ELR (cell line): ENCODE measurements at regions not wholly inside any gene's neighbourhood (a gene's known extent, or its start where the extent isn't known, plus 50 kb on each side); places are given as distances from the start of the nearest gene placed in this dataset.
"Not testable (repeated sequence)": the region's sequence is repeated elsewhere in the genome, so short reads cannot be mapped to it uniquely, and the experiment has no call there.

Experiments
- DNase-seq: peaks from one replicate; pipeline ENCODE4 v3.0.0-alpha.2; 2015; ENCODE audit warnings: low read depth

DNA sequence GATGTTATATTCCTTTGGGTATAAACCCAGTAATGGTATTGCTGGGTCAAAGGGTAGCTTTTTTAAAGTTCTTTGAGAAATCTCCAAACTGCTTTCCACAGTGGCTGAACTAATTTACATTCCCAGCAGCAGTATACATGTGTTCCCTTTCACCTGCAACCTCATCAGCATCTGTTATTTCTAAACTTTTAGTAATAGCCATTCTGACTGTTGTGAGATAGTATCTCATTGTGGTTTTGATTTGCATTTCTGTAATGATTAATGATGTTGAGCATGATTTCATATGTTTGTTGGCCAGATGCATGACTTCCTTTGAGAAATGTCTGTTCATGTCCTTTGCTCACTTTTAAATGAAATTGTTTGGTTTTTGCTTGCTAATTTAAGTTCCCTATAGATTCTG, 553.1 kb downstream of the SLCO4C1 start:
- DNase-seq: not testable (repeated sequence)

DNA sequence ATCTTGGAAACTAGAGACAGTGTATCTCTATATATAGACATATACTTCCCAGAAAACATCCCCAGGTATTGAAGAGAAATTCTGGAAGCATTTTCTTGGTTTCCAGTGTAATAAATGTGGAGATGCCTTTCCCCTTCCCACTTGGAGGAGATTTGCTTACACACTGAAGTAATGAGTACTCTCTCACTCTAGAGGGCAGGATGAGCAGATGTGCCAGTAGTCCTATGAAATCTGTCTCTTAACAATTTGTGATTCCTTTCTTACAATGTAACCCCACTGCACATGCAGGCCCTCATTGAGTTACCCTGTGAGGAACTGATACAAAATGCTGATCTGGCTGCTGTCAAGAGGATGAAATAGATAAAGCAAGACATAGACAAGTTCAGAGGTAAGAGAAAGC, 567.2 kb downstream of the SLCO4C1 start:
- peak; percentile 6 for DNase-seq

DNA sequence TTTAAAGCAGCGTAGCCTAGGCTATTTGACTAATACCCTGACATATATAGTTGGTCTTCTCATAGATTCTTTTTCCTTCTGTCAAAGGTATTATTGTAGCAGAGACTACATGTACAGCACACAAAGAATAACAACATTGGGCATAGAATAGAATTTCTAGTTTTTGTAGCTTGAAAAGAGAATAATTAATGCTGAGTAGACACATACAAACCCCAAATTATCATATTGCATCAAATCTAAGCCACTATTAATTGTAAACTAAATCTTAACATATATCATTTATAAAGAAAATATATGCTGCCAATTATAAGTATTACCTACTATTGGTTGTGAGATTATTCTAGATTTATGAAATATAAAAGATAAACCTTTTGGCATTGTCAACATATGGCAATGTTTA, 574.5 kb downstream of the SLCO4C1 start:
- DNase-seq: no peak

DNA sequence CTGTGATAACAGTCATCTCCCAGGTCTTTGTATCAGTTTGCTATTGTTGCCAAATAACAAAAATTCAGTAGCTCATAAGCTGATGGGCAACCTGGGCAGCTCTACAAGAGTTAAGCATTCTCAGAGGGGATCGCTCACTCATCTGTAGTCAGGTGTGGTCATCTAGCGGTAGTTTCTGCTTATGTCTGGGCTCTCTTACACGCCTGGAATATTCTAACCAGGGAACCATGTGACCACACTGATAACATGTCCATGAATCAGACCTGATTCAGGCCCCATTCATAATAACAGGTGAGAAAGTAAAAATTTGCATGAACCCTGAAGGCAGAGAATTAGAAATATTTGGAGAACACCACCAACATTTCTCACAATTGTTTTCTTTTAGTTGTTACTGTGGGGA, 576.1 kb downstream of the SLCO4C1 start:
- DNase-seq: no peak

DNA sequence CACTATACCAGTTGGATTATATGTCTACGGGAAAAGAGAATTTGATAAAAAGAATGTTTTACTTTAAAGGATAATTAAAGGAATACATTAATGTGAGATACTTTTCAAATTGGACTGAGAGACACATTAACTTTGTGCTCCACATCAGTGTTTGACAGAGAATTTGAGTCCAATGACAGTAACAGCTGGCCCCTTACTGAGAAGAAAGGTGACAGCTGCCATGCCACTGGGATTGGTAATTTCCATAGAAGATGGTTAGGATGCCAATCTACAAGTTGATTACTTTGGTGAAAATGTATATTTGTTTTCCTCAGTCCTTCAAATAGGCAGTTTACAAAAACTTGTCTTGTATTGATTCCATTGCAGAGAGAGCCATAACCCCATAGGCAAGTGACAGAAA, 578.4 kb downstream of the SLCO4C1 start:
- no peak for DNase-seq

DNA sequence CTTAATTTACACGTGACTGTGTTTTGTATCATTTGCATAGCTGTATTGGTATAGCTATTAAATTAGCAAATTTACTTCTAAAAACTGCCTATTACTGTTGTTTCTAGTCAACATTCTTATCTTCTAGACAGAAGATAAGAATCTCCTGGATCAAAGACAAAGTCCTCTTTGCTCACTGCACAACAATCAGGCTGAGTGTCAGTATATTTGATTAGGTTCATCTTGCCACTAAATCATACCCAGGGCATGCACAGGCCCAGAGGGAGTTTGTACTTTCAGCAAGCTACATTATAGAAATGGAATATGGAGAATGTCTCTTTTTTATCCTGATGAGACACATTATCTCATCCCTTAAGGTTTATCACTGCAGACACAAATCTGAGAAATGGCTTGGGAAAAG, 579.1 kb downstream of the SLCO4C1 start:
- no peak for DNase-seq

DNA sequence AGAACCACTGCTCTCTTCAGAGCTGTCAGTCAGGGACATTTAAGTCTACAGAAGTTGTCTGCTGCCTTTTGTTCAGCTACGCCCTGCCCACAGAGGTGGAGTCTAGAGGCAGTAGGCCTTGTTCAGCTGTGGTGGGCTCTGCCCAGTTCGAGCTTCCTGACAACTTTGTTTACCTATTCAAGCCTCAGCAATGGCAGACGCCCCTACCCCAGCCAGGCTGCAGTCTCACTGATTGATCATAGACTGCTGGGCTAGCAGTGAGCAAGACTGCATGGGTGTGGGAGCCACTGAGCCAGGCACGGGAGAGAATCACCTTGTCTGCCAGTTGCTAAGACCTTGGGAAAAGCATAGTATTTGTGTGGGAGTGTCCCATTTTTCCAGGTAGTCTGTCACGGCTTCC, 580.3 kb downstream of the SLCO4C1 start:
- DNase-seq: not testable (repeated sequence)

DNA sequence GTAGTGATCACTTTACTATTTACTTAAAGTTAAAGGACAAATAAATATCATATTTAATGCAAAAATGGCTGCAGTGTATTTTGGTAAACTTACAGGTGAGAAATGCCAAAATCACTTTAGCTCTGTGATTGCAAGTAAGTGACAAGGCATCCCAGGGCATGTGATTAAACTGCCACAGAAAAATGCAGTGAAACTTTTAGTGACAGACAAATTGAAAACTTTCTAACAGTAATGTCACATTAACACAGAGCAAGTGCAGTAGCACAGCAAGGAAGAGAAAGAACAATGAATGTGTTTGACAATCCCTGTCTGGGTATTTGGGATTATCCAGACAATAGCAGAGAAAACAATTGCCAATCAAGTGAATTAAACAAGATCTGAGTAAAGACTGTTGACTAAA, 606.8 kb downstream of the SLCO4C1 start:
- DNase-seq: no peak

DNA sequence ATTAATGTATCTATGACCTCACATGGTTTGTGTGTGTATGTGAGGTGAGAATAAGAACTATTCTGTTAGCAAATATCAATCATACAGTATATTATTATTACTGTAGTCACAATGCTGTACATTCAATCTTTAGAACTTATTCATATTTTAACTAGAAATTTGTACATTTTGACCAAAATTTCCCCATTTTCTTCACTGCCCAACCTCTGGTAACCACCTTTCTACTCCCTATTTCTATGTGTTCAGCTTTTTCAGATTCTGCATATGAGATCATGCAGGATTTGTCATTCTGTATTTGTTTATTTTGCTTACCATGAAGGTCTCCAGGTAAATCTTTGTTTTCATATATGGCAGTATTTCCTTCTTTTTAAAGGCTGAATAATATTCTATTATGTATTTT, 607.9 kb downstream of the SLCO4C1 start:
- DNase-seq: no peak

DNA sequence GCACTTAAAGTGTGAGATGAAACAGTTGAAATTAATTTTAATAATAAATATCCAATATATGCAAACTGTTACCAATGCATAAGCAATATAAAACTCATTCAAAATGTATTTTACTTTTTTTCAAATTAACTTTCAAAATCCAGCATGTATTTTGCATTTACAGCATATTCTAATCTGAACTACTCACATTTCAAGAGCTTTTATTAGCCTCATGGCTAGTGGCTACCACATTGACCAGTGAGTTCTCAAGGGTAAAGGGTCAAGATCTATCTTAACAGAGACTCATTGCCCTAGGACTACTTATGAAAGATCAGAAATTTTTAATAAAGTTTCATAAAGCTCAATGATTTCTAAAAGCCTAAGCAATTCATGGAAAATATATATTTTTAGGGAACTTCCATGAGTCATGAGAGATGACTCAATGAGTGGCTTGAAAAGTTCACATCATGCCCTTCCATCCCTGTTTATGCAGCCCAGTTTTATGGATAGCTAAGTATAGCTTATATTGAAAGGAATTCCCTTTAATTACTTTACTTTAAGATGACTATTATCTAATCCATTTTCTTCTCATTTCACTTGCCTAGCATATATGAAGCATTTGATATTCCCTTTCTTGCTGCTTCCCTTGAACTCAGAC, 608.6 kb downstream of the SLCO4C1 start:
- DNase-seq: peak; percentile 34

DNA sequence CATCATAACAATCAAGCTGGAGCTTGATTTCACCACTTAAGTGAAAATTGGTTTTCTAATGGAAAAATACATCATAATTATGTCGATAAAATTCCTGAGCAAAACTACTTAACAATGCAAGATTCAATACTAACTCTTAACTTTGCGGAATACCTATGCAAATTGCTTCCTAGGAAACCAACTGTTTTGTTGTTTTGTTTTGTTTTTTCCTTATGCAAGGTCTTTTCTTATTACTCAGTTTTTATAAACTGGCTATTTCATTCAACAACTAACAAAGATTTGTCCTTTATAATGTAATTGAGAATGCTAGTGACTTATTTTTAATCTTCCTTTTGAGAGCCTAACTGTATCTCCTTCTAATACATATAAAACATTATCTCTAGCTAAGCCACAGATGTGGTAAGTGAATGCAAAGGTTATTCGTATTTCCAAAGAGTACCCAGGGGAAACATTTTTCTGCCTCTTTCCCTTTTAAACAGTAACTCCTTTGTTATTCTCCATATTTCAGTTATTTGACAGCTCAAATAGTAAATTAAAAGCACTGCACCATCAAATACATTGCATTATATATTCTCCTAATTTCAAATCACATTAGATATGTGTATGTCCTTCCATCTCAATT, 609.4 kb downstream of the SLCO4C1 start:
- DNase-seq: no peak

DNA sequence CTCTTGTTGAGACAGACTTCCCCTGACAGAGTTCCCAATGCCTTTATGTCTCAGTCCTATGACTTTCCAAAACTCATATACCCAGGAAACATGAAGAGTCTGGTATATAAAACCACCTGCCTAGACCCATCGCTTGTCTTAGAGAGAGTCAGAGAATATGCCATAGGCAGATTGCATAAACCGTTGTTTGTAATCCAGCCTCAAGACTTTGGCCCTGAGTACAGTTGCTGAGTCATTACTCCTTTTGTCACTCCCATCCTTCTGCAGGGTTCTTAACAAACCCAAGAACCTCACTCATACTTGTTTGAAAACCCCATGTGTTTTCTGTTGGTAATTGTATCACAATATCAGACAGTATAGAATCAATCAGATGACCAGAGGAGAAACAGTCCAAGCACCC, 616.3 kb downstream of the SLCO4C1 start:
- DNase-seq: peak; percentile 14

DNA sequence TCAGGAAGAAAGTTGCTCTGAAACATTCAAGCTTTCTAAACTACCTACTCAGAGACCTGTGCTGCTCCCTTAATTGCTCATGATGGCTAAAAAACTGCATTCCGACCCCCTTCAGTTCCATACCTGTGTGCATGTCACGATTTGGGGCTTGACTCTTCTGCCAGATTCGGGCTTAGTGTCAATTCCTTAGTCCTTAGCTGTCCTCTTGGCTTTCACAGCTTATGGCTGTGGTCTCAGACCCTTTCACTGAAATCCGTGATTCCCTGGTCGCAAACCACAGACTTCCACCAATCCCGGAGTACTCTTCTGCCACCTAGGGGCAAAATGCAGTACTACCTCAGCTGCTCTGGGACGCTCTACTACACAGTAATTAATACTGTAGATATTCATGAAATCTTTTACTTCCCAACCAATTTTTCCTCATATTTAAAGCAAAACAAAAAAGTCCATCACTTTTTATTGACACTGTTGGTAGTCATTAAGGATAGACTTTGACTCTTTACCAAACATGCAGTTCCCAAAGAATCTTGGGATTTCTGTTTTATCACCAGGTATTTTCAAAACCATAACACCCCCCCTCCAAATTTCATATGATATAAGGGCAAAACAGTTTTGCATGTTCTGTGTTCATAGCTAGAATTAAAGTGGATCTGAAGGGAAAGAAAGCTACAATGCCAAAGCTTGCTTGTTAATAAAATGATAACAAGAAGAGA, 617.4 kb downstream of the SLCO4C1 start:
- DNase-seq: peak; percentile 60

DNA sequence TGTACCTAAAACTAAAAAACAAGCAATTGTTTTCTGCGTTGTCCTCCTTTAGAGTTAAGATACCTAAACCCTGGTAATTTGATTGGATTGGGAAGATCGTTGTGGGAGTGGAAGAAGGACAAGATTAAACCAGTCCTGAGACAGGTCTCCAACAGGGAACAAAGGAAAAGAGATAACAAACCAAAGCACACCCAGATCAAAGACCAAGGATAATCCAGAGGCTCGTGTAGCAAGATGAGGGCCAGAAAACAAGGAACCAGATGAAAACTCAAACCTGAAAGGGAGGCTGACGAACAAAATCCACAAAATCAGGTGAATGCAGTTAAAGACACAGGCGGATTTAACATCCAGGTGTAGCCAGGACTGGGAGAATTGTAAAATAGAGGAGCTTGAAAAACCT, 618.1 kb downstream of the SLCO4C1 start:
- DNase-seq: no peak

DNA sequence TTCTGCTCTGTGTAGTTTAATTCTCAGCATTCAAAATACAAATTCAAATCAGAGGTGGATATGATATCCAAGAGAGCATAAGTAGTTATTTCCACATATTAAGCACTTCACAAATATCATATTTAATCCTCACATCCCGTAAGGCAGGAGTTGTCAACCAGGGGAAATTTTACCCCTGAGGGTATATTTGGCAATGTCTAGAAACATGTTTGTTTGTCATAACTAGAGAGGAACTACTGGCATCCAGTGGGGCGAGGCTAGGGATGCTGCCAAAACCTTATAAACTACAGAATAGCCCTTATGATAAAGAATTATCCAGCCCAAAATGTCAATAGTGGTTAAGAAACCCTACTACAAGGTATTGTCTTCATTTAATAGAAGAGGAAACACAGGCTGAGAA, 619.4 kb downstream of the SLCO4C1 start:
- no peak for DNase-seq

DNA sequence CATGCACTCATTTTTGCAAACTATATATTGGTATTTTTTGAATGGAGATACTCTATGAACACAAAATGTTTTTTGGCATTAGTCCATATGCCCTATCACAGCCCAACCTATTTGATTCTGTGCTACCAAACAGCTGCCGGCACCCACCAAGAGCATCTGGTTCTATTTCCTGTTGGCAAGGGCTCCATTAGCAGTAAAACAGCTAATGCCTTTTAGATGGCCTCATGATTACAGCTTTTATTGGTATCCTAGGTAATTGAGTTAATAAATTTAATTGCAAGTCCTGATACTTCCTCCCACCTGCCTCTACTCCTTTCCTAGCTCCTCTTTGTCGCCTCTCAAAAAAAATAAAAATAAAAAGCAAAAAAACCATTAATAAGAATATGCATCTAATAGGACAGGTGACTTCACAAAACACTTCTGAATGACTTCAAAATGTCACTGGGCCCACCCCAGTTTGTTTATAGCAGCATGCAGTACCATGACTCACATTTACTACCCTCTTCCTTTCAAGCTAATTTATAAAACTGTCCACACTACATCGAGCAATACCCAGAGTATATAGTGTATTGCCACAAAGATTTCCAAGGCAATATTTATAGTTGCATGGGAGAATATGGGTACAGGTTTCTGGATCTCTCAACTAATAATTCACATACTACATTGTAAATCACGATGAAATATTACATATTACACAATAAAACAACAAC, 620.4 kb downstream of the SLCO4C1 start:
- no peak for DNase-seq

DNA sequence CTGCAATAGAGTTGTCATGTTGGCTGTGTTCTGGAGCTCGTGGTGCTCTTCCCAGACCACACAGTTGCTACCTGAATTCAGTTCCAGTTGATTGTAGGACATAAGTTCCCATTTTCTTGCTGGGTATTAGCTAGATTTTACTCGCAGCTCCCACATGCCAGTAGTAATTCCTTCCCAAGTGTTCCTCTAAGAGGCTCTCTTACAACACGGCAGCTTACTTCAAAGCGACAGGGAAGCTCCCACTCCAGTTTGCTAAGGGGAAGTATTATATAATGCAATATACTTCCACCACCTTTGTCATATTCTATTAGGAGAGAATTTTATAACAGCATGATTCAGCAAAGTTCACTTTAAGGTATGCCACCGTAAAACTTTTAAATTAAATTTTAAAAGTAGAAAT, 623.0 kb downstream of the SLCO4C1 start:
- no peak for DNase-seq

DNA sequence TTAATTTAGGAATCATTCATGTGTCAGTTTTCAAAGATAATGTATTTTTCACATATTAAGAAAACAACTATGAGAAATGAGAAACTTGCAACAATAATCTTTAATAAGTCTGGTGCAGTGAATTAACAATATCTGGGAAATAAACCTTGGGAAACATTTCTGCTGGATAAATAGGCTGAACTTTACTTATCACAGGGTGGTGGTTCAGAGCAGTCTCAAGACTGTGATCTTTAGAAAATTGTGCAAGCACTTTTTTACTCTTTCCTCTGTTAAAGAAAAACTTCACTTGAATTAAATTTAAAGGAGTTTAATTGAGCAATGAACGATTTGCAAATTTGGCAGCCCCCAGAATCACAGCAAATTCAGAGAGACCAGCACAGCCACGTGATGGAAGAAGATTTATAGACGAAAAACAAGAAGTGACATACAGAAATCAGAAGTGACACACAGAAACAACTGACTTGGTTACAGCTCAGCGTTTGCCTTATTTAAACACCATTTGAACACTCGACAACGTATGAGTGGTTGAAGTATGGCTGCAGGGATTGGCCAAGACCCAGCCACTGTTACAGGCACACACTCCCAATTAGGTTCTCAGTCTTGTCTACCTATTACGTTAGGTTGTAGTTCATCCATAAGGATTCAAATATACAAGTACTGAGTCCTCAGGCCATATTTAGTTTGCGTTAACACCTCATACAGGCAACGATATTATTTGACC, 631.9 kb downstream of the SLCO4C1 start:
- no peak for DNase-seq

DNA sequence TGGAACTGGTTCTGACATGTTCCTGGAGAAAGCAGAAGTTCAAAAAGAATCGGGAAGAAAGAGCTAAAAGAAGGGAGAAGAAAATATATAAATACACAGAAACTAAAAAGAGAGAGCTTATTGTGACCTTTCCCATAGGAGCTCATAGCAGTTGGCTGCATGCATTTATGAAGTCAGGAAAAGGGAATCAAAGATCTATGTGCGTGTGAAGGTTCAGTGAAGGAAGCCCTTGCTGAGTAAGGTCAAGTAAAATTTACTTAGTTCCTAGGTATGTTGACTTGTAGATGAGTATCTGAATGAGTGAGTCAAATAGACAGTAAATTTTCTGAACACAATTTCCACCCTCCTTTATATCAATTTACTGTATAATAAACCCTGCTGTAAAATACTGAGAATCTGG, 632.5 kb downstream of the SLCO4C1 start:
- peak; percentile 8 for DNase-seq

DNA sequence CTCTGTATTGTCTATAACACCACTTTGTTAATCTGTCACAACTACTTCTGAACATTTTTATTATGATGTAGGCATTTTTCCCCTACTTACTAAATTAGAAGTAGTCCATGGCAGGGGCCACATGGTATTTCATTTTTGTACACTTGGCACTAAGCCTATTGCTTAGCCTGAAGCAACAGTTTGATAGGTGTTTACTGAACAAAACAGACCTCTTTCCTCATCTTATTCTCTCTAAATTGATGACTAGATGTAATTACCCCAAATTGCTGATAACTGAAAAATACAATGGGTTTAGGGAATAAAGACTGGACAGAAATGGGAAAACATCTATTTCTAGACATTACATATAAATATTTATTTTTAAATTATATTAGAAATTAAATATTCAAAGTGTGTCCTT, 633.8 kb downstream of the SLCO4C1 start:
- no peak for DNase-seq

DNA sequence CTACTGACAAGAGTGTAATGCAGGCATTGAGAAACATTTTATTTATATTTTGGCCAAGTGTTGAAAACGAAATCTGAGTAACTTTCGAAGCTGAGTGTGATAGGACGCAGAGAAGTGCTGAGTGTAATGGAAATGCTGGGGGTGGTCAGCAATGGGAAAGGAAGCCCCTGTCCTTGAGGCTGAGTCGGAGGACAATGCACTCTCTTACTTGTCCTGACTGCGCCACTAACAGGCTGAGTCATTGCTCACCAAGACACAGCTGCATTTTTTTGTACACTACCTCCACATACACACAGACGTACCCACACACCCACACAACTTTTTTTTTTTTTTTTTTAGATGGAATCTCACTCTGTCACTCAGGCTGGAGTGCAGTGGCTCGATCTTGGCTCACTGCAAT, 637.7 kb downstream of the SLCO4C1 start:
- no peak for DNase-seq

DNA sequence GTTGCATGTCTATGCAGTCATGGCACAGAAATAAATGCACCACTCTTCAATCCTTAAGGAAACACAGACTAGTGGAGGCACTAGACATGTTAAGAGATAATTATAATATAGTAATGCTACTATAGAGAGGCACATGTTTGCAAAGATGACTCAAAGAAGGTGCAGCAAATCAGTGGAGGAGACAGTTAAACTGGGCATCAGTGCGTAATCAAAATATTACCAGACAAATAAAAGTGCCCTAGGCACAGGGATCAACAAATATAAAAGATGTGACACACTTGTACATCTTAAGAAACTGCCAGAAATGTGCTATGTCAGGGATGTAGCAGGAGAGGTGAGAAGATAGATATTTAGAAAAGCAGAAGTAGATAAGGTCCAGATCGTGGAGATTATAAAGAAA, 642.1 kb downstream of the SLCO4C1 start:
- DNase-seq: no peak
